Prostate gland (tissue), 2 donors: ENCODE measurements at regions not wholly inside any gene's neighbourhood (a gene's known extent, or its start where the extent isn't known, plus 50 kb on each side); places are given as distances from the start of the nearest gene placed in this dataset.

Experiments used
- CTCF ChIP-seq, 4 experiments: fragments of 200-600 bp in 2 of 4; fragments of 450-650 bp in 2 of 4; sonication (generic) in 2 of 4; IDR thresholded peaks; 1 replicate in 3 of 4; 2 replicates in 1 of 4; pipeline ENCODE4 v1.5.1; 2016 to 2019; ENCODE audit warnings: antibody characterized with exemption in 4 of 4, mild to moderate bottlenecking in 2 of 4, moderate library complexity in 2 of 4
- POLR2A ChIP-seq: fragments of 450-650 bp; IDR thresholded peaks from one replicate; pipeline ENCODE4 v1.6.1; 2016; ENCODE audit warnings: antibody characterized with exemption, mild to moderate bottlenecking

GRCh38 chr10:31209478-31209877 lies 109.5 kb upstream of the ZEB1 start:
- no peak for TF ChIP-seq CTCF (IDR thresholded peaks at IDR 0.05)
- TF ChIP-seq POLR2A: no peak
